Tibial artery (tissue), 4 donors: ENCODE measurements at regions not wholly inside any gene's neighbourhood (a gene's known extent, or its start where the extent isn't known, plus 50 kb on each side); places are given as distances from the start of the nearest gene placed in this dataset.

Experiments used
- DNase-seq, 2 donors: peaks; one replicate each; pipeline ENCODE4 v3.0.0-alpha.2; 2019
- H3K27ac ChIP-seq, 2 donors: fragments of 200-600 bp; sonication (generic) in 1 of 2; 1 replicate in 1 of 2; 2 replicates in 1 of 2; pipeline ENCODE4 v1.5.1; 2018 to 2019; ENCODE audit warnings: mild to moderate bottlenecking in 1 of 2
- H3K27me3 ChIP-seq, 2 donors: fragments of 200-600 bp; sonication (generic) in 1 of 2; one replicate each; pipeline versions ENCODE4 v1.5.1 to v1.6.0; 2016 to 2019
- H3K36me3 ChIP-seq, 3 donors: fragments of 200-600 bp; sonication (generic) in 2 of 3; one replicate each; pipeline ENCODE4 v1.5.1; 2016 to 2019; ENCODE audit warnings: mild to moderate bottlenecking in 2 of 3
- H3K4me1 ChIP-seq, 4 donors: fragments of 200-600 bp; sonication (generic) in 2 of 4; 1 replicate in 3 of 4; 2 replicates in 1 of 4; pipeline ENCODE4 v1.5.1; 2016 to 2019
- H3K4me3 ChIP-seq, 2 donors: fragments of 200-600 bp; sonication (generic) in 1 of 2; 1 replicate in 1 of 2; 2 replicates in 1 of 2; pipeline ENCODE4 v1.5.1; 2018 to 2019; ENCODE audit warnings: mild to moderate bottlenecking in 2 of 2
- H3K9me3 ChIP-seq, 3 donors: fragments of 200-600 bp; sonication (generic) in 1 of 3; one replicate each; pipeline ENCODE4 v1.5.1; 2016 to 2019
- intact Hi-C: fragments of 100-400 bp; cut with DNase I; formaldehyde crosslinking; loops from one replicate; pipeline ENCODE4 v1.15.0; 2023; ENCODE audit warnings: low total_unique reads
- TF ChIP-seq, protein P1 (sequence below), 2 experiments: fragments of 200-600 bp in 1 of 2; fragments of 450-650 bp in 1 of 2; IDR thresholded peaks; one replicate each; pipeline ENCODE4 v1.5.1; 2017 to 2019; ENCODE audit warnings: antibody characterized with exemption in 2 of 2, mild to moderate bottlenecking in 1 of 2, moderate library complexity in 1 of 2

DNA sequence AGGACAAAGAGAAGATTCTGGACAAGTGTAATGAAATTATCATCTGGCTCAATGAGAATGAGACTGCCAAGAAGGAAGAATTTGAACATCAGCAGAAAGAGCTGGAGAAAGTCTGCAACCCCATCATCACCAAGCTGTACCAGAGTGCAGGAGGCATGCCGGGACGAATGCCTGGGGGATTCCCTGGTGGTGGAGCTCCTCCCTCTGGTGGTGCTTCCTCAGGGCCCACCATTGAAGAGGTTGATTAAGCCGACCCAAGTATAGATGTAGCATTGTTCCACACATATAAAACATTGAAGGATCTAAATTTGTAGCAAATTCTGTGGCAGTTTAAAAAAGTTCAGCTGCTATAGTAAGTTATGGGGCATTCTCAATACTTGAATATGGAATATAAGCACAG, 174.3 kb upstream of the CCND2 start:
- TF ChIP-seq, protein P1, sequence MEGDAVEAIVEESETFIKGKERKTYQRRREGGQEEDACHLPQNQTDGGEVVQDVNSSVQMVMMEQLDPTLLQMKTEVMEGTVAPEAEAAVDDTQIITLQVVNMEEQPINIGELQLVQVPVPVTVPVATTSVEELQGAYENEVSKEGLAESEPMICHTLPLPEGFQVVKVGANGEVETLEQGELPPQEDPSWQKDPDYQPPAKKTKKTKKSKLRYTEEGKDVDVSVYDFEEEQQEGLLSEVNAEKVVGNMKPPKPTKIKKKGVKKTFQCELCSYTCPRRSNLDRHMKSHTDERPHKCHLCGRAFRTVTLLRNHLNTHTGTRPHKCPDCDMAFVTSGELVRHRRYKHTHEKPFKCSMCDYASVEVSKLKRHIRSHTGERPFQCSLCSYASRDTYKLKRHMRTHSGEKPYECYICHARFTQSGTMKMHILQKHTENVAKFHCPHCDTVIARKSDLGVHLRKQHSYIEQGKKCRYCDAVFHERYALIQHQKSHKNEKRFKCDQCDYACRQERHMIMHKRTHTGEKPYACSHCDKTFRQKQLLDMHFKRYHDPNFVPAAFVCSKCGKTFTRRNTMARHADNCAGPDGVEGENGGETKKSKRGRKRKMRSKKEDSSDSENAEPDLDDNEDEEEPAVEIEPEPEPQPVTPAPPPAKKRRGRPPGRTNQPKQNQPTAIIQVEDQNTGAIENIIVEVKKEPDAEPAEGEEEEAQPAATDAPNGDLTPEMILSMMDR (IDR thresholded peaks at IDR 0.05) = no peak
- peaks cover 0 to 6% of the 10 kb centered on the region in 2 donors for H3K27me3 ChIP-seq
- no peak for DNase-seq
- no peak overlapping the region for H3K27ac ChIP-seq
- H3K4me1 ChIP-seq = no peaks in the 10 kb centered on the region
- no peak overlapping the region for H3K4me3 ChIP-seq
- intact Hi-C loops = no loop called here
- H3K36me3 ChIP-seq = no peaks in the 10 kb centered on the region
- no peaks in the 10 kb centered on the region for H3K9me3 ChIP-seq

DNA sequence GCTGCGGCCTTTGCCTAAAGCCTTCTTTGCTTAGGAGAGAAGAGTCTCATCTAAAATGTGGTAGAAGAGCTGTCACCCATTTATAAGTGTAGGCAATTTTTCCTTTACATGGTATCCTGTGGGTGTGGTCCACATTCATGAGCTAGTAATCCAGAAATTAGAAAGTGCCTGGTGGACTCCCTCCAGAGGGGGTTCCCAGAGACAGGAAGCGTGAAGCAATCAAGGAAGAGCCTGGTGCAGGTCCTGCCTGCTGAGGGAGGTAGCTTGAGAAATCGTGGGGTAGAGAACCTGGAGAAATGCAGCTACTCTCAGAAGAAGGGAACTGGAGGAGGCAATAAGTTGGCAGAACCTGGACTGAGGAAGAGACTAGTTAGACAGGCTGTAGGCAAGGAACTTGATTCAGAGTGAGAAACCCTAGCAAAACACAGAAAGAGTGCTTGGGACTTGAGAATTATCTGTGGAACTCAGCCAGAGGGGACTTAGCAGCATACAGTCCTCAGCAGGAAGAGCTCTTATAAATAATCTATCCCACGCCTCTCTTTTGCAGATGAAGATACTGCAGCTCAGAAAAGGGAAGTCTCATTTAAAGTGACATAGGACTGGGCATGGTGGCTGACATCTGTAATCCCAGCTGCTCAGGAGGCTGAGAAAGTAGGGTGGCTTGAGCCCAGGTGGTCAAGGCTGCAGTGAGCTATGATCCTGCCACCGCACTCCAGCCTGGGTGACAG, 182.4 kb upstream of the CCND2 start:
- Histone ChIP-seq H3K4me3 (no peak overlapping the region), H3K9me3 (no peaks in the 10 kb centered on the region), H3K27ac (no peak overlapping the region), H3K4me1 (peaks cover 0 to 4% (median 2%) of the 10 kb centered on the region in 4 donors), H3K36me3 (no peaks in the 10 kb centered on the region), H3K27me3 (peaks cover 0 to 12% of the 10 kb centered on the region in 2 donors)
- intact Hi-C loops = no loop called here
- TF ChIP-seq, protein P1 (IDR thresholded peaks at IDR 0.05) = no peak
- no peak for DNase-seq

DNA sequence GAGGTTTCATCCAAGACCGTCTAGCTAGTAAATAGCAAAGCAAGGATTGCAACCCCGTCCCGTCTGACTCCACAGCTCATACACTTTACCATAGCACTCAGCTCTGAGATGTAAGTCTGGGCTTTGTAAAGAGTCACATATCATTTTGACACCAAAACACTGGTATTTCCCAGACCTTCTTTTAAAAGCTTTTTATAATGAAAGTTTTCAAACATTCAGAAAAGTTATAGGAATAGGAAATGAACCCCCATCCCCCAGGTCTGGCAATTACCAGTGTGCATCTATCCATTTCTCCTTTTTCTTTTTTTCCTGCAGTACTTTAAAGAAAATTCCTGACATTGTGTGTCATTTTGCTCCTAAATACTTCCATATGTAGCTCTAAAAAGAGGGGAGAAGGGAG, 183.6 kb upstream of the CCND2 start:
- Histone ChIP-seq H3K9me3 (no peaks in the 10 kb centered on the region), H3K27ac (no peak overlapping the region), H3K4me3 (no peak overlapping the region), H3K36me3 (no peaks in the 10 kb centered on the region), H3K4me1 (peaks cover 0 to 4% (median 2%) of the 10 kb centered on the region in 4 donors), H3K27me3 (peaks cover 0 to 14% of the 10 kb centered on the region in 2 donors)
- TF ChIP-seq, protein P1 (IDR thresholded peaks at IDR 0.05) = no peak
- intact Hi-C loops = no loop called here
- DNase-seq = no peak

DNA sequence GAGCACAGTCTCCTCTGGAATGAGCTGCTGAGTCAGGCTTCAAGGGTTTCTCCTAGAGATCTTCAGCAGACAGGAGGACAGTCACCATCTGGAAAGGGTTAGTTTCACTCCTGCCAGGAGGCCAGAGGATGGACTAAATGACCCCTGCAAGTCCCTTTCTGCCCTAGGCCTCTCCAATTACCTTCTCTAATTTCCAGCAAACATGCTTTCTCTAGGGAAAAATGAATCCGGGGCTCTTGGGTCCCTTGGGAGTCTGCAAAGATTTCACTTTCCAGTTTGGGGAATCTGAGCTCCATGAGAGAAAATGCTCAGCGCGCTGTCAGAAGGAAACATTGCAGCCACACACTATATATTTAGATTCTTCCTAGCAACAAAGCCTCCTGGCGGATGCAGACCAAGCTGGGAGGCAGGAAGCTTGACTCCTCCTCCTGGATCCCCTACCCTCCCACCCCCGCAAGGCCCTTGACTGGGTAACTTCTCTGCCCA, 184.4 kb upstream of the CCND2 start:
- Histone ChIP-seq H3K27ac (no peak overlapping the region), H3K4me3 (no peak overlapping the region), H3K4me1 (peaks cover 0 to 4% (median 2%) of the 10 kb centered on the region in 4 donors), H3K36me3 (no peaks in the 10 kb centered on the region), H3K27me3 (peaks cover 0 to 19% of the 10 kb centered on the region in 2 donors), H3K9me3 (no peaks in the 10 kb centered on the region)
- intact Hi-C loops = no loop called here
- TF ChIP-seq, protein P1 (IDR thresholded peaks at IDR 0.05) = no peak
- DNase-seq = no peak

DNA sequence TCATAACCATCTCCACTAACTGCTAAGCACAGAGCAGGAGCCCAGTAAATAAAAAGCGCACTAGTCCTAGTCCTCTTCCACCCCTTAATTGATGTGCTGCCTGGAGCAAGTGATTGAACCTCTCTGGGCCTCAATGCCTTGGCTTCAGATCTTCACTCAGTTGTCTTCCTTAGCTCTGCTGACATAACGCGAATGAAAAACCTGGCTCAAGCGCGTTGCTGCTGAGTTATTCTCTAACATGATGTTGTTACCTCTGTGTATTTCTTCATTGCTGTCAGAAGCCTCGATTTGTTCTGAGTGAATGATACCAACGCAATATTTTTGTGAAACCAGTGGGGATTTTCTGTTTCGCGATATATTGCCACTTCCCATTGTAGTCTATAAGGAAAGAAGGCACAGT, 185.1 kb upstream of the CCND2 start:
- TF ChIP-seq, protein P1 (IDR thresholded peaks at IDR 0.05) = no peak
- intact Hi-C loops = no loop called here
- H3K4me3 ChIP-seq = no peak overlapping the region
- no peaks in the 10 kb centered on the region for H3K36me3 ChIP-seq
- no peak overlapping the region for H3K27ac ChIP-seq
- no peak for DNase-seq
- H3K27me3 ChIP-seq = peaks cover 0 to 25% of the 10 kb centered on the region in 2 donors
- peaks cover 0 to 4% (median 2%) of the 10 kb centered on the region in 4 donors for H3K4me1 ChIP-seq
- no peaks in the 10 kb centered on the region for H3K9me3 ChIP-seq
